Ishikawa (cell line): ENCODE measurements at regions not wholly inside any gene's neighbourhood (a gene's known extent, or its start where the extent isn't known, plus 50 kb on each side); places are given as distances from the start of the nearest gene placed in this dataset.

Experiments used
- CEBPB ChIP-seq: IDR thresholded peaks from 2 replicates; pipeline ENCODE4 v1.6.1; 2012
- EP300 ChIP-seq: IDR thresholded peaks from 2 replicates; pipeline ENCODE4 v1.6.1; 2012; ENCODE audit warnings: borderline replicate concordance

DNA sequence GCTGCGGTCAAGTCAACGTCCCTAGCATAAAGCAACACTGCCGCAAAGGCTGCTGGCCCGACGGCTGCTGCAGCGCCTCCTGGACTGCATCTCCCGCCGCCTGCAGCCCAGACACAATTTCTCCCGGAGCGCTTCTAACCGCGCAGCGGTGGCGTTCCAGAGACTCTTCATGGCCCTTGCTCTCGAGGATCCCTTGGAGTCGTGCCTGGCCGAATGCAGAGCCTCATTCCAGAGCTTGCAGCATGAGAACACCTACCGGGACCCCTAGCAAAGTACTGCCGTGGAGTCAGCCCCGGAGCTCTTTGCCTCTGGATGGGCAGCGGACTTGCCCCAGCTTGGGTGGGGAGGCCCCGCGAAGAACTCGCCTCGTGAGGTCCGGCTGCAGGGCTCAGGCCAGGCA lies 79.7 kb upstream of the ZNF32 start:
- TF ChIP-seq CEBPB (no peak), EP300 (no peak)
